MM.1S (cell line): ENCODE measurements at regions not wholly inside any gene's neighbourhood (a gene's known extent, or its start where the extent isn't known, plus 50 kb on each side); places are given as distances from the start of the nearest gene placed in this dataset.

Source experiments
- CTCF ChIP-seq: fragments of 300-600 bp; sonication (generic); IDR thresholded peaks from 2 replicates; pipeline ENCODE4 v1.5.1; 2016; ENCODE audit warnings: antibody characterized with exemption, low read length, mixed read lengths
- EZH2 ChIP-seq: fragments of 300-600 bp; sonication (generic); optimal IDR thresholded peaks from 2 replicates; pipeline ENCODE3; 2017; ENCODE audit warnings: low read depth, mild to moderate bottlenecking, antibody characterized with exemption, low read length, mixed read lengths
- EZH2phosphoT487 ChIP-seq: fragments of 300-600 bp; sonication (generic); IDR thresholded peaks from 2 replicates; pipeline ENCODE4 v1.6.1; 2018; ENCODE audit warnings: antibody characterized with exemption, low read length

- TF ChIP-seq CTCF, result no peak
- TF ChIP-seq EZH2, result no peak
- no peak for TF ChIP-seq EZH2phosphoT487
Observed at GRCh38 chr5:72613515-72613914, 106.3 kb upstream of the ZNF366 start.
